ENCODE measurements at regions not wholly inside any gene's neighbourhood (a gene's known extent, or its start where the extent isn't known, plus 50 kb on each side); places are given as distances from the start of the nearest gene placed in this dataset.

- DNase-seq: no peak
Observed at GRCh38 chr18:67957684-67958083, 441.2 kb upstream of the DSEL start.

- no peak for DNase-seq
Observed at GRCh38 chr18:67954594-67954993, 438.1 kb upstream of the DSEL start.

- no peak for DNase-seq
Observed at GRCh38 chr18:67951137-67951536, 434.6 kb upstream of the DSEL start.

GRCh38 chr18:67938660-67939059, 422.1 kb upstream of the DSEL start:
- DNase-seq: no peak

GRCh38 chr18:67935638-67936037, 419.1 kb upstream of the DSEL start:
- DNase-seq: no peak

GRCh38 chr18:67933271-67933670, 416.8 kb upstream of the DSEL start:
- no peak for DNase-seq

- DNase-seq: no peak
Observed at GRCh38 chr18:67932271-67932670, 415.8 kb upstream of the DSEL start.

GRCh38 chr18:67926929-67927864, 410.7 kb upstream of the DSEL start:
- no peak for DNase-seq

- DNase-seq: no peak
Observed at GRCh38 chr18:67924656-67925055, 408.1 kb upstream of the DSEL start.

GRCh38 chr18:67919316-67919715, 402.8 kb upstream of the DSEL start:
- no peak for DNase-seq

GRCh38 chr18:67916097-67916496, 399.6 kb upstream of the DSEL start:
- peak in 2 of 3 experiments; percentile 18 to 67 for DNase-seq

GRCh38 chr18:67913040-67913439, 396.5 kb upstream of the DSEL start:
- no peak for DNase-seq

- no peak for DNase-seq
Observed at GRCh38 chr18:67901573-67901972, 385.1 kb upstream of the DSEL start.

GRCh38 chr18:67896451-67896850, 379.9 kb upstream of the DSEL start:
- no peak for DNase-seq

- DNase-seq: no peak
Observed at GRCh38 chr18:67893916-67894315, 377.4 kb upstream of the DSEL start.

GRCh38 chr18:67876871-67877270, 360.4 kb upstream of the DSEL start:
- no peak for DNase-seq

GRCh38 chr18:67875944-67876343, 359.4 kb upstream of the DSEL start:
- DNase-seq: peak in 2 of 3 experiments; percentile 12 to 43

- DNase-seq: peak in 2 of 3 experiments; percentile 18 to 71
Observed at GRCh38 chr18:67875060-67875459, 358.5 kb upstream of the DSEL start.

- DNase-seq: no peak
Observed at GRCh38 chr18:67865400-67865799, 348.9 kb upstream of the DSEL start.

- DNase-seq: no peak
Observed at GRCh38 chr18:67864677-67865340, 348.3 kb upstream of the DSEL start.

GRCh38 chr18:67862069-67862468, 345.5 kb upstream of the DSEL start:
- no peak for DNase-seq

- no peak for DNase-seq
Observed at GRCh38 chr18:67854340-67854739, 337.8 kb upstream of the DSEL start.

- no peak for DNase-seq
Observed at GRCh38 chr18:67846422-67847098, 330.0 kb upstream of the DSEL start.

GRCh38 chr18:67845035-67845434, 328.5 kb upstream of the DSEL start:
- DNase-seq: no peak
